Natural killer cell (primary cell): ENCODE measurements at regions not wholly inside any gene's neighbourhood (a gene's known extent, or its start where the extent isn't known, plus 50 kb on each side); places are given as distances from the start of the nearest gene placed in this dataset.

Experiments used
- ATAC-seq, 3 donors: fragments of 150-1000 bp in 2 of 3; fragments of 200-7000 bp in 1 of 3; cut with Tn5 transposase; 1 replicate in 1 of 3; 2 replicates in 2 of 3; pipeline ENCODE4 v1.10.0; 2021; ENCODE audit warnings: mild to moderate bottlenecking in 2 of 3, moderate library complexity in 2 of 3
- DNase-seq, 2 donors: peaks; one replicate each; pipeline versions ENCODE4 v3.0.0 to v3.0.0-alpha.2; 2013 to 2021; ENCODE audit warnings: mixed read lengths in 1 of 2
- H3K27ac ChIP-seq: one replicate; pipeline ENCODE4 v1.5.1; 2013; ENCODE audit warnings: mild to moderate bottlenecking, low read length
- H3K27me3 ChIP-seq: one replicate; pipeline ENCODE4 v1.6.1; 2013; ENCODE audit warnings: low read length; ENCODE audit not compliant: control insufficient read depth, insufficient read depth
- H3K36me3 ChIP-seq: one replicate; pipeline ENCODE4 v1.6.1; 2013; ENCODE audit warnings: low read length; ENCODE audit not compliant: control insufficient read depth, insufficient read depth
- H3K4me1 ChIP-seq: one replicate; pipeline ENCODE4 v1.6.1; 2013; ENCODE audit warnings: low read length; ENCODE audit not compliant: control insufficient read depth, insufficient read depth
- H3K4me3 ChIP-seq: one replicate; pipeline ENCODE4 v1.5.1; 2013; ENCODE audit warnings: low read length
- H3K9me3 ChIP-seq: one replicate; pipeline ENCODE4 v1.6.1; 2013; ENCODE audit warnings: low read length; ENCODE audit not compliant: control insufficient read depth, insufficient read depth
- H3K27ac Mint-ChIP-seq, 2 donors: one replicate each; pipeline ENCODE4 v1.8.0; 2022; ENCODE audit warnings: mild to moderate bottlenecking in 2 of 2, mixed read lengths in 2 of 2, moderate library complexity in 1 of 2
- H3K27me3 Mint-ChIP-seq, 2 donors: one replicate each; pipeline ENCODE4 v1.8.0; 2022; ENCODE audit warnings: low read depth in 2 of 2, mixed read lengths in 2 of 2
- H3K36me3 Mint-ChIP-seq: one replicate; pipeline ENCODE4 v1.8.0; 2022; ENCODE audit warnings: mixed read lengths
- H3K4me1 Mint-ChIP-seq, 2 donors: one replicate each; pipeline ENCODE4 v1.8.0; 2022; ENCODE audit warnings: mixed read lengths in 2 of 2
- H3K4me3 Mint-ChIP-seq: one replicate; pipeline ENCODE4 v1.8.0; 2022; ENCODE audit warnings: mild to moderate bottlenecking, moderate library complexity, mixed read lengths
- H3K9me3 Mint-ChIP-seq, 2 donors: one replicate each; pipeline ENCODE4 v1.8.0; 2022; ENCODE audit warnings: mixed read lengths in 2 of 2
- WGBS: methylation state at CpG from one replicate; pipeline ENCODE4 v1.1.7; 2013; ENCODE audit warnings: missing lambda C conversion rate; ENCODE audit not compliant: insufficient coverage; 5-methylcytosine and 5-hydroxymethylcytosine counted together
- intact Hi-C: fragments of 100-400 bp; cut with micrococcal nuclease; formaldehyde crosslinking; loops from one replicate; pipeline ENCODE4 v1.14.2; 2022
- TF ChIP-seq, protein P1 (sequence below): fragments of 200-600 bp; IDR thresholded peaks from one replicate; pipeline ENCODE4 v1.8.0; 2022; ENCODE audit warnings: antibody characterized with exemption

DNA sequence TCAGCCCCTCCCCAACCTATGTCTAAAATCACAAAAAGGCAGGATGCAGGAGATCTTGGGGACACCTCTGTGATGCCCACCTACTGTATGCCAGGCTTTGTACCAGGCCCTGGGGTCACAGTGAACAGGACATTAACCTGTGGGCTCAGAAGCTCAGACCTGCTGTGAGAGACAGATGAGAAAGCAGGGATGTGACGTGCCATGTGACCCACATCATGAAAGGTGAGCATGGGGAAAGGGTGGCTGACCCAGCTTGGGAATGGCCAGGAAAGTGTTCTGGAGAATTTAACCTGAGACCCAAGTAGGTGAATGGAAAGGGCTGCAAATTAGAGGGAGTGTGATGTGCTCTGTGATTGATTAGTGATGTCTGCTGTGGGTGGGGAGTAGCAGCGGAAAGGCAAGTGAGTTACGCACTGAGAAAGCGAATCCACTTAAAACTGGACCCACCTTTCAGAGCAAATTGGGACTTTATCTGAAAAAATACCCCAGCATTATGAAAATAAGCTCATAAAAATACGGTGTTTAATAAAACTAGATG lies 132.2 kb downstream of the IRF8 start:
- Mint-ChIP-seq H3K4me3 (no peak overlapping the region), H3K9me3 (no peaks in the 10 kb centered on the region), H3K36me3 (no peaks in the 10 kb centered on the region), H3K27me3 (peaks cover 14 to 25% of the 10 kb centered on the region in 2 donors), H3K4me1 (no peaks in the 10 kb centered on the region), H3K27ac (no peak overlapping the region)
- Histone ChIP-seq H3K4me3 (no peak overlapping the region), H3K4me1 (no peaks in the 10 kb centered on the region), H3K36me3 (no peaks in the 10 kb centered on the region), H3K9me3 (no peaks in the 10 kb centered on the region), H3K27ac (no peak overlapping the region), H3K27me3 (no peaks in the 10 kb centered on the region)
- 95% methylated on average over 4 of the region's 5 CpGs for WGBS
- no peak for DNase-seq
- TF ChIP-seq, protein P1, sequence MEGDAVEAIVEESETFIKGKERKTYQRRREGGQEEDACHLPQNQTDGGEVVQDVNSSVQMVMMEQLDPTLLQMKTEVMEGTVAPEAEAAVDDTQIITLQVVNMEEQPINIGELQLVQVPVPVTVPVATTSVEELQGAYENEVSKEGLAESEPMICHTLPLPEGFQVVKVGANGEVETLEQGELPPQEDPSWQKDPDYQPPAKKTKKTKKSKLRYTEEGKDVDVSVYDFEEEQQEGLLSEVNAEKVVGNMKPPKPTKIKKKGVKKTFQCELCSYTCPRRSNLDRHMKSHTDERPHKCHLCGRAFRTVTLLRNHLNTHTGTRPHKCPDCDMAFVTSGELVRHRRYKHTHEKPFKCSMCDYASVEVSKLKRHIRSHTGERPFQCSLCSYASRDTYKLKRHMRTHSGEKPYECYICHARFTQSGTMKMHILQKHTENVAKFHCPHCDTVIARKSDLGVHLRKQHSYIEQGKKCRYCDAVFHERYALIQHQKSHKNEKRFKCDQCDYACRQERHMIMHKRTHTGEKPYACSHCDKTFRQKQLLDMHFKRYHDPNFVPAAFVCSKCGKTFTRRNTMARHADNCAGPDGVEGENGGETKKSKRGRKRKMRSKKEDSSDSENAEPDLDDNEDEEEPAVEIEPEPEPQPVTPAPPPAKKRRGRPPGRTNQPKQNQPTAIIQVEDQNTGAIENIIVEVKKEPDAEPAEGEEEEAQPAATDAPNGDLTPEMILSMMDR = no peak
- intact Hi-C loops = no loop called here
- no peak for ATAC-seq

DNA sequence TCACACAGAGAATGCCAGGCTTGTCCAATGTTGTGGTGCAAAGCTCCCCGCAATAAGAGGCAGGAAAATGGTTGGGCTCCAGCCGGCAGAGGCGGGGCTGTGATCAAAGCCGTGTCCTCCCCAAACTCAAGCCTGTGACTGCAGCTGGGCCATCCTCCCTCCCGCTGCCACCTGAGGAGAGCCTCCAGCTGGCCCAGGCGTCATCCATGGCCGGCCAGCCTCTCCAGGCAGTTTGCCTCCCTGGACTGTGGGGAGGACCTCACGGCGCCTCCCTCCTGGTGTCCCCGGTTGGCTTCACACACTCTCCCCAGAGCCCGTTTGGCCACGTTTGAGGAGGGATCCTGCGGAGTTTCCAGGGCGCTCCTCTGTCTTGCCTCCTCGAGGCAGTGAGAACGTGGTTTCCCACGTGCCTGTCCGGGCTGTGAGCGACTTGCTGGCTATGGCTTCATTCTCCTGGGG lies 134.1 kb downstream of the IRF8 start:
- Histone ChIP-seq H3K4me3 (no peak overlapping the region), H3K4me1 (no peaks in the 10 kb centered on the region), H3K36me3 (no peaks in the 10 kb centered on the region), H3K27ac (no peak overlapping the region), H3K9me3 (no peaks in the 10 kb centered on the region), H3K27me3 (no peaks in the 10 kb centered on the region)
- intact Hi-C loops = no loop called here
- DNase-seq (no peak), ATAC-seq (no peak)
- TF ChIP-seq, protein P1 = no peak
- H3K27ac Mint-ChIP-seq = no peak overlapping the region
- no peaks in the 10 kb centered on the region for H3K9me3 Mint-ChIP-seq
- H3K27me3 Mint-ChIP-seq = peaks cover 9 to 25% of the 10 kb centered on the region in 2 donors
- no peaks in the 10 kb centered on the region for H3K4me1 Mint-ChIP-seq
- H3K36me3 Mint-ChIP-seq = no peaks in the 10 kb centered on the region
- 77% methylated on average over 19 of the region's 19 CpGs for whole genome bisulfite sequencing
- no peak overlapping the region for H3K4me3 Mint-ChIP-seq

DNA sequence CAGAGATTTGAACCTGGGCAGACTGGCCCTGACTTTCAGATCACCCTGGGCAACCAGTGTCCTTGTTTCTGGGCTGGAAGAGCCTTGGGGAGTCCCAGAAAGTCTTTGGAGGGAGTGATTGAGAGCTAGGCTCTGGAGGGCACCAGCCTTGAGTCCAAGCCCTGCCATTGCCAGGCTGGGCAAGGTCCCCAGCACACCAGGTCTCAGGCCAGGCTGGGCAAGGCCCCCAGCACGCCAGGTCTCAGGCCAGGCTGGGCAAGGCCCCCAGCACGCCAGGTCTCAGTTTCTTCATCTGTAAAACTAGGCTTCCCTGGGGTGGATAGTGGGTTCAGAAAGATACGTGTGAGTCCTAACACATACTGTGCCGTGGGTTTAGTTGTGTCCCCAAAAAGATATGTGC lies 135.0 kb downstream of the IRF8 start:
- Histone ChIP-seq H3K4me3 (no peak overlapping the region), H3K4me1 (no peaks in the 10 kb centered on the region), H3K27me3 (no peaks in the 10 kb centered on the region), H3K36me3 (no peaks in the 10 kb centered on the region), H3K27ac (no peak overlapping the region), H3K9me3 (no peaks in the 10 kb centered on the region)
- TF ChIP-seq, protein P1 = no peak
- intact Hi-C loops = no loop called here
- H3K27me3 Mint-ChIP-seq = peaks cover 8 to 22% of the 10 kb centered on the region in 2 donors
- 82% methylated on average over 4 of the region's 4 CpGs for WGBS
- ATAC-seq (no peak), DNase-seq (no peak)
- no peaks in the 10 kb centered on the region for H3K9me3 Mint-ChIP-seq
- no peak overlapping the region for H3K4me3 Mint-ChIP-seq
- no peaks in the 10 kb centered on the region for H3K4me1 Mint-ChIP-seq
- H3K36me3 Mint-ChIP-seq = no peaks in the 10 kb centered on the region
- H3K27ac Mint-ChIP-seq = no peak overlapping the region

DNA sequence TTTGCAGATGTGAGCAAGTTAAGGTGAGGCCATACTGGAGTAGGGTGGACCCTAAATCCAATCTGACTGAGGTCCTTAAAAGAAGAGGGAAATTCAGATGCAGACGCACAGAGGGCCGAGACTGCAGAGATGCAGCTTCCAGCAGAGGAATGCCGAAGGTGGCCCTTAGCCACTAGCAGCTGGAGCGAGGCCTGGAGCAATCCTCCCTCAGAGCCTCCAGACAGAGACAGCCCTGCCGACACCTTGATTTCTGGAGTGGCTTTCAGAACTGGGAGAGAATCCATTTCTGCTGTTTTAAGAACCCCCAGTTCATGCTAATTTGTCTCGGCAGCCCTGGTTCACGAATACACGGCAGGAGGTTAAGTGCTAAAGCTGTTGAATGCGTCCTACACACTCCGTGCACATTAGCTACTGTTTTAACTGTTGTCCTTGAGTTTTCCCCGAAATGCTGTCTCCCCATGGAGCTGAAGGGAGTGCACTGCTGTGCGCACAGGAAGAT lies 135.5 kb downstream of the IRF8 start:
- H3K9me3 Mint-ChIP-seq = no peaks in the 10 kb centered on the region
- no peak overlapping the region for H3K27ac Mint-ChIP-seq

More for the DNA sequence above, 135.5 kb downstream of the IRF8 start:
- DNase-seq (no peak), ATAC-seq (no peak)
- H3K27ac ChIP-seq = no peak overlapping the region
- intact Hi-C loops = no loop called here
- no peak overlapping the region for H3K4me3 ChIP-seq
- 90% methylated on average over 12 of the region's 12 CpGs for WGBS
- H3K9me3 ChIP-seq = no peaks in the 10 kb centered on the region
- H3K4me3 Mint-ChIP-seq = no peak overlapping the region
- peaks cover 8 to 20% of the 10 kb centered on the region in 2 donors for H3K27me3 Mint-ChIP-seq
- H3K36me3 ChIP-seq = no peaks in the 10 kb centered on the region
- no peaks in the 10 kb centered on the region for H3K4me1 ChIP-seq
- no peaks in the 10 kb centered on the region for H3K27me3 ChIP-seq
- TF ChIP-seq, protein P1 = no peak
- H3K4me1 Mint-ChIP-seq = no peaks in the 10 kb centered on the region
- H3K36me3 Mint-ChIP-seq = no peaks in the 10 kb centered on the region
